GM12891 (cell line): ENCODE measurements at regions not wholly inside any gene's neighbourhood (a gene's known extent, or its start where the extent isn't known, plus 50 kb on each side); places are given as distances from the start of the nearest gene placed in this dataset.
"Not testable (repeated sequence)": the region's sequence is repeated elsewhere in the genome, so short reads cannot be mapped to it uniquely, and the experiment has no call there.

Source experiments
- DNase-seq: peaks from one replicate; pipeline ENCODE4 v3.0.0; 2011; ENCODE audit warnings: low spot score; ENCODE audit not compliant: insufficient read length
- FAIRE-seq: peaks from 2 replicates; lab custom pipeline; 2011; peaks lifted over from hg19 to GRCh38; lab: Jason Lieb, UNC
- PAX5 ChIP-seq: IDR thresholded peaks from 2 replicates; pipeline ENCODE4 v1.6.1; 2011; ENCODE audit warnings: low read length, moderate library complexity, mild to moderate bottlenecking; ENCODE audit not compliant: insufficient read depth, severe bottlenecking
- POLR2A ChIP-seq: IDR thresholded peaks from 2 replicates; pipeline ENCODE4 v1.6.1; 2011; ENCODE audit warnings: low read depth, low read length, control low read depth
- POLR2AphosphoS5 ChIP-seq: IDR thresholded peaks from 2 replicates; pipeline ENCODE4 v1.6.1; 2011; ENCODE audit warnings: low read depth, low read length, control low read depth
- POU2F2 ChIP-seq: IDR thresholded peaks from 2 replicates; pipeline ENCODE4 v1.6.1; 2011; ENCODE audit warnings: low read depth, mild to moderate bottlenecking, control low read depth, low read length, moderate library complexity
- SPI1 ChIP-seq: IDR thresholded peaks from 2 replicates; pipeline ENCODE4 v1.6.1; 2011; ENCODE audit warnings: low read depth, low read length, control low read depth
- TAF1 ChIP-seq: IDR thresholded peaks from 2 replicates; pipeline ENCODE4 v1.6.1; 2011; ENCODE audit warnings: low read depth, low read length, control low read depth

DNA sequence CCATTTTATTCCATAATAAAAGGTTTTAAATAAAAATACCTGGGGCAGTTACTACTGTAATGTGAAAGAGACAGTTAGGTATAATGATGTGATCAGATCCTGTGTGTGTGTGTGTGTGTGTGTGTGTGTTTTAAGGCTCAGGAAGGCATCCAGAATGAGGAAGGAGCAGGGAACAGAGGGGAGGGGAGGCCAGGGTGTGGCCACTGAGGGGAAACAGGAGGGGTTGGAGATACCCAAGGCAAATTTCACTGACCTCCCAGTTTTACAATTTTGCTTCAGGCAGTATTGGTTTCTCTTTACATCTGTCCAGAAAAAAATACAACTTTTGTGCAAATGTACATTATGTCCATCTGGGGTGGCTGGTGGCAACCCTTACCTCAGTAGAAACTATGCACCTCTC is 163.5 kb upstream of the FBXO11 start:
- no peak for DNase-seq
- TF ChIP-seq SPI1 (no peak), POLR2A (no peak), POLR2AphosphoS5 (no peak), TAF1 (no peak), PAX5 (no peak), POU2F2 (no peak)
- FAIRE-seq, result no peak

- TF ChIP-seq TAF1 (no peak), SPI1 (no peak), POLR2A (no peak), POLR2AphosphoS5 (no peak), PAX5 (no peak), POU2F2 (no peak)
- FAIRE-seq (no peak), DNase-seq (no peak)
These were observed 164.1 kb upstream of the FBXO11 start for GRCh38 chr2:48070415-48070814.

GRCh38 chr2:48072583-48072982 is 166.3 kb upstream of the FBXO11 start:
- no peak for TF ChIP-seq POU2F2
- no peak for TF ChIP-seq POLR2A
- no peak for TF ChIP-seq TAF1
- no peak for TF ChIP-seq SPI1
- TF ChIP-seq PAX5, result no peak
- TF ChIP-seq POLR2AphosphoS5, result no peak
- DNase-seq (no peak), FAIRE-seq (no peak)

DNA sequence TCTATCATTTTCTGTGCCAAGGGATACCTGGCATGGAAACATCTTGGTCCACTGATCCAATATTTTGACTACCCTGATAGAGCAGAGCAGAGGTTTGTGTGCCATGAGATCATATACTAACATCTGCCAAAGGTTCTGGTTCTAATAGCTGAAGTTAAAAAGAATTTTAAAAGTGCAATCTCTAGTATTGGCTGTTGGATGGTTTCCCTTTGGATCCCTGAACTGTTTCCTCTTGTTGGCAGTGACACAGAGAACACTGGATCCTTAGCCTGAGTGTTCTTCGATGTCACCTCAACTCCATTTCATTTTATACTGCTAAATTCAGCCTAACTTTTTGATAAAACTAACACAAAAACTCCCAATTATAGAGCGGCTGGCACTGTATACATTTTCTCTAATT is 169.3 kb upstream of the FBXO11 start:
- TF ChIP-seq PAX5 (no peak), TAF1 (no peak), POLR2A (no peak), SPI1 (no peak)
- DNase-seq, result no peak
- FAIRE-seq, result no peak

DNA sequence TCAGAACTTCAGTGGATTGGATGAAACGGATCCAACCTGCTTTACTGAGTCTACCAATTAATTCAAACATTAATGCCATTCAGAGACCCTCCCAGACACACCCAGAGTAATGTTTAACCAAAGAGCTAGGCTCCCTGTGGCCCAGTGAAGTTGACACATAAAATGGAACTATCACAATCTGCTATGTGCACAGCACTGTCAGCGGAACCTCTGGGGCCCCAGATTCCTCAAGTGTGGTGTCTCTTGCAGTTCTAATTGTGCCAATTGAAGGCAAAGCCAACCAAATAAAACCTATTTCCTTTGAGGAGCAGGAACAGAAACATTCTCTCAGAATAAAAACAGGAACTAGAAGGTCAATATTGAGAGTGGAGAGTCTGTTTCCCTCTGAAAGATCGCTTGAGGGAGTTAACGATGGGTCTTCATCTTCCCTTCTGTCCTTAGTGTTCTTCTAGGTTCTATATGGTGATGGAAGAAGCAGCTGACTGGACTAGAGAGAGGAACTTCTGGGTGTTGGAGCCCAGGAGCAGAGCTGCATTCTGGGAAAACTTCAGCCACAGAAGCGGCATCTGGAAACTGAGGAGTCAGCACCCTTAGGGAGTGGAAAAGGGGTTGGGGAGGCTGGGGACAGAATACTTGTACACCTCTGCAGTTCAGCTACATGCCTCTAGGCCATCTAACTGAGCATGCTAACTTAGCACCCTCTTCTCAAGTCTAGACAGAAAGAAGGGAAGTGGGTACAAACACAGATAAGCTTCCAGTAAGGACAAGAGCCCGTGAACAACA is 174.4 kb upstream of the FBXO11 start:
- no peak for DNase-seq

GRCh38 chr2:48081317-48081628 is 175.0 kb upstream of the FBXO11 start:
- DNase-seq (no peak), FAIRE-seq (no peak)
- TF ChIP-seq SPI1, result no peak

More for the DNA sequence above, 174.4 kb upstream of the FBXO11 start:
- TF ChIP-seq SPI1 (0 out of 2 replicates have a peak, but pooled peaks have one; percentile 8), POU2F2 (no peak), POLR2AphosphoS5 (no peak), TAF1 (no peak), PAX5 (no peak)
- no peak for FAIRE-seq

DNA sequence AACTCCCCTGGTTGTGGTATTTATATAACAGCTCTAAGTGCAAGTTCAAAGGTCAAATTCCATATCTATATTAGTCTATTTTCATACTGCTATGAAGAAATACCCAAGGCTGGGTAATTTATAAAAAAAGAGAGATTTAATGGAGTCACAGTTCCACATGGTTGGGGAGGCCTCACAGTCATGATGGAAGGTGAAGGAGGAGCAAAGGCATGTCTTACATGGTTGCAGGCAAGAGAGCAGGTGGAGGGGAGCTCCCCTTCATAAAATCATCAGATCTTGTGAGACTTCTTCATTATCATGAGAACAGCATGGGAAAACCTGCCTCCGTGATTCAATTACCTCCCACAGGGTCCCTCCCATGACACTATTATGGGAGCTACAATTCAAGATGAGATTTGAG is 179.6 kb upstream of the FBXO11 start:
- TF ChIP-seq SPI1, result no peak
- TF ChIP-seq PAX5, result no peak
- no peak for TF ChIP-seq TAF1
- TF ChIP-seq POLR2A, result no peak
- no peak for TF ChIP-seq POU2F2
- no peak for TF ChIP-seq POLR2AphosphoS5
- DNase-seq (no peak), FAIRE-seq (no peak)

- FAIRE-seq (no peak), DNase-seq (no peak)
- TF ChIP-seq TAF1 (no peak), POU2F2 (no peak), POLR2AphosphoS5 (no peak), PAX5 (no peak), SPI1 (no peak), POLR2A (no peak)
These were observed 182.7 kb upstream of the FBXO11 start for GRCh38 chr2:48088994-48089393.

GRCh38 chr2:48089644-48090043 is 183.3 kb upstream of the FBXO11 start:
- TF ChIP-seq PAX5, result no peak
- no peak for TF ChIP-seq POU2F2
- no peak for TF ChIP-seq TAF1
- TF ChIP-seq POLR2A, result no peak
- DNase-seq (no peak), FAIRE-seq (no peak)

GRCh38 chr2:48092846-48093803 is 186.8 kb upstream of the FBXO11 start:
- TF ChIP-seq PAX5 (no peak), POLR2AphosphoS5 (no peak), POLR2A (no peak), SPI1 (no peak), POU2F2 (no peak), TAF1 (no peak)
- FAIRE-seq (no peak), DNase-seq (no peak)

- FAIRE-seq, DNase-seq: not testable (repeated sequence)
These were observed 190.5 kb upstream of the FBXO11 start for GRCh38 chr2:48096765-48097164.
